ENCODE measurements at regions not wholly inside any gene's neighbourhood (a gene's known extent, or its start where the extent isn't known, plus 50 kb on each side); places are given as distances from the start of the nearest gene placed in this dataset.

- TF ChIP-seq CTCF (IDR thresholded peaks at IDR 0.05) (no peak), POLR2A (IDR thresholded peaks at IDR 0.05) (no peak)
Observed at GRCh38 chr2:226154610-226155009, 645.0 kb downstream of the IRS1 start.
